ENCODE measurements at regions not wholly inside any gene's neighbourhood (a gene's known extent, or its start where the extent isn't known, plus 50 kb on each side); places are given as distances from the start of the nearest gene placed in this dataset.

DNA sequence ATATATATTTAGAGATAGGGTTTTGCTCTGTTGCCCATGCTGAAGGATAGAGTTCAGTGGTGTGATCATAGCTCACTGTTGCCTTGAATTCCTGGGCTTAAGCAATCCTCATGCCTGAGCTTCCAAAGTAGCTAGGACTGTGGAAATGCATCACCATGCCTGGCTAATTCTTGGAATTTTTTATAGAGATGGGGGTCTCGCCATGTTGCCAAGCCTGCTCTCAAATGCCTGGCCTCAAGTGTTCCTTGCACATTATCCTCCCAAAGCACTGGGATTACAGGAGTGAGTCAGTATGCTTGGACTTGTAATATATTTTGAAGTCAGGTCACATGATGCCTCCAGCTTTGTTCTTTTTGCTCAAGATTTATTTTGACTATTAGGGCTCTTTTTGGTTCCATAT is 178.0 kb downstream of the RPAP3 start:
- no peaks in the 10 kb centered on the region for H3K27me3 ChIP-seq (ENCODE audit: insufficient read depth, low read length)
- no peaks in the 10 kb centered on the region for H3K4me1 ChIP-seq (ENCODE audit: insufficient read depth, low read length)
- H3K36me3 ChIP-seq (ENCODE audit: insufficient read depth, low read depth, low read length) = no peaks in the 10 kb centered on the region
- H3K27ac ChIP-seq (ENCODE audit: low read length) = no peak overlapping the region
- no peak overlapping the region for H3K9ac ChIP-seq (ENCODE audit: low read depth, low read length)
- H3K9me3 ChIP-seq (ENCODE audit: insufficient read depth, low read depth, low read length) = peaks cover 9% of the 10 kb centered on the region
- H3K4me3 ChIP-seq (ENCODE audit: low read length) = no peak overlapping the region

DNA sequence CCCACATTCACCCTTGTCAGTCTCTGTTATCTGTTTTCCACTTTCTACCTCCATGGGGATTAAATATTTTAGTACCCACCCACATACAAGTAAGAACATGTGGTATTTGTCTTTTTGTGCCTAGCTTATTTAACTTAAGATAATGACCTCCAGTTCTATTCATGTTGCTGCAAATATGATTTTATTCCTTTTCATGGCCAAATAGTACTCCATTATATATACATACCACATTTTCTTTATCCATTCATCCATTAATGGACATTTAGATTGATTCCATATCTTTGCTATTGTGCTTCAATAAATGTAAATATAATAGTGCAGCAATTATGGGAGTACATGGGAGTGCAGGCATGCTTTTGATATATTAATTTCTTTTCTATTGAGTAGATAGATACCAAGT is 185.8 kb downstream of the RPAP3 start:
- Histone ChIP-seq H3K27ac (ENCODE audit: low read length) (no peak overlapping the region), H3K4me3 (ENCODE audit: low read length) (no peak overlapping the region), H3K4me1 (ENCODE audit: insufficient read depth, low read length) (no peaks in the 10 kb centered on the region), H3K9ac (ENCODE audit: low read depth, low read length) (no peak overlapping the region), H3K27me3 (ENCODE audit: insufficient read depth, low read length) (no peaks in the 10 kb centered on the region), H3K9me3 (ENCODE audit: insufficient read depth, low read depth, low read length) (peaks cover 37% of the 10 kb centered on the region), H3K36me3 (ENCODE audit: insufficient read depth, low read depth, low read length) (no peaks in the 10 kb centered on the region)

DNA sequence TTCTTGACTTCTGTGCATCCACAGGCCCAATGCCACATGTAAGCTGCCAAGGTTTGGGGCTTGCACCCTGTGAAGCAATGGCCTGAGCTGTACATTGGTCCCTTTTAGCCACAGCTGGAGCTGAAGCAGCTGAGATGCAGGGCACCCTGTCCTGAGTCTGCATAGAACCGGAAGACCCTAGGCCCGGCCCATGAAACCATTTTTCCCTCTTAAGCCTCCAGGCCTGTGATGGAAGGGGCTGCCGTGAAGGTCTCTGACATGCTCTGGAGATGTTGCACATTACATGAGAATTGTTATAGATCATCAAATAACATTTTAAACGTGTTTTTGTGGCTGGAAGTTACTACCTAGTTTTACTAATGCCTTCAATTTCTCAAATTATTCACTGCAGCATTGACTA is 188.7 kb downstream of the RPAP3 start:
- Histone ChIP-seq H3K36me3 (ENCODE audit: insufficient read depth, low read depth, low read length) (no peaks in the 10 kb centered on the region), H3K4me3 (ENCODE audit: low read length) (no peak overlapping the region), H3K9ac (ENCODE audit: low read depth, low read length) (no peak overlapping the region), H3K9me3 (ENCODE audit: insufficient read depth, low read depth, low read length) (peaks cover 54% of the 10 kb centered on the region), H3K4me1 (ENCODE audit: insufficient read depth, low read length) (no peaks in the 10 kb centered on the region), H3K27ac (ENCODE audit: low read length) (no peak overlapping the region), H3K27me3 (ENCODE audit: insufficient read depth, low read length) (no peaks in the 10 kb centered on the region)

DNA sequence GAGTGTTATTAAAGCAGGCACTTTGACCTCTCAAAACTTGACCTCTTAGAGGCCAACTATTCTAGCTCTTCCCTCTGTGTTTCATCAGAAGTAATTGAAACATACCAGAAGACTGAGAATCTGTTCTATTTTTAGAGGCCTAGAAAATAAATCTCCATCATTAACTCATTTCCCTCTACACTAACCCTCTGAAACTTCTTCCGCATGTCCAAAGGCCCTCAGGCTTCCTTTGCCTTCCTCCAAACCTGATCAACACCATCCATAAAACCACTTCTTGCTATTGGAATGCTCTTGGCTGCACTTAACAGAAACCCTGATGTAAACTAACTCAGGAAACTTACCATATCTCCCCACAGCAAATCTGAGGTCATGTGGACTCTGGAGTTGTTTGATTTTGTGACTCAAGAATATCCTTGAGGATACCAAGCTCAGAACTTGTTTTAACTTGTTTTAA is 196.4 kb downstream of the RPAP3 start:
- no peak overlapping the region for H3K27ac ChIP-seq (ENCODE audit: low read length)
- H3K4me1 ChIP-seq (ENCODE audit: insufficient read depth, low read length) = no peaks in the 10 kb centered on the region
- no peaks in the 10 kb centered on the region for H3K27me3 ChIP-seq (ENCODE audit: insufficient read depth, low read length)
- H3K9ac ChIP-seq (ENCODE audit: low read depth, low read length) = no peak overlapping the region
- H3K36me3 ChIP-seq (ENCODE audit: insufficient read depth, low read depth, low read length) = no peaks in the 10 kb centered on the region
- no peak overlapping the region for H3K4me3 ChIP-seq (ENCODE audit: low read length)
- H3K9me3 ChIP-seq (ENCODE audit: insufficient read depth, low read depth, low read length) = peaks cover 11% of the 10 kb centered on the region

DNA sequence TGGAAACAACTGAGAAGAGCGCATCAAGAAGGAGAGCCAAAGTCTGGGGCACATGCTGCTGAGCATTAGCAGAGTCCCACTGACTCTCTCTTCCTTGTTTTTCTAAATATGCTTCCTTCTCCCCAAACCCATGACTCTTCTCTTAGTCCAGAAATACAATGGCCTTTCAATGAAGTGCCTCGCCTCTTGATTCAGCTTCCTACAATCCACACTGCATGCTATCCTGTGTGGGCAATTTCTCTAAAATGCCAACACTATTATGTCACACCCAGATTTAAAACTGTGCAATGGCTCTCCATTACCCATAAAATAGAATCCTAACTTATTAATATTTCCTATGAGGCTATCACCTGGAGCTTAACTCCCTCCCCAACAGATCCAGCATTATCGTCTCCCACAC is 198.6 kb downstream of the RPAP3 start:
- no peak overlapping the region for H3K9ac ChIP-seq (ENCODE audit: low read depth, low read length)
- H3K4me1 ChIP-seq (ENCODE audit: insufficient read depth, low read length) = no peaks in the 10 kb centered on the region
- no peaks in the 10 kb centered on the region for H3K9me3 ChIP-seq (ENCODE audit: insufficient read depth, low read depth, low read length)
- H3K27me3 ChIP-seq (ENCODE audit: insufficient read depth, low read length) = no peaks in the 10 kb centered on the region
- H3K27ac ChIP-seq (ENCODE audit: low read length) = no peak overlapping the region
- no peak overlapping the region for H3K4me3 ChIP-seq (ENCODE audit: low read length)
- no peaks in the 10 kb centered on the region for H3K36me3 ChIP-seq (ENCODE audit: insufficient read depth, low read depth, low read length)

DNA sequence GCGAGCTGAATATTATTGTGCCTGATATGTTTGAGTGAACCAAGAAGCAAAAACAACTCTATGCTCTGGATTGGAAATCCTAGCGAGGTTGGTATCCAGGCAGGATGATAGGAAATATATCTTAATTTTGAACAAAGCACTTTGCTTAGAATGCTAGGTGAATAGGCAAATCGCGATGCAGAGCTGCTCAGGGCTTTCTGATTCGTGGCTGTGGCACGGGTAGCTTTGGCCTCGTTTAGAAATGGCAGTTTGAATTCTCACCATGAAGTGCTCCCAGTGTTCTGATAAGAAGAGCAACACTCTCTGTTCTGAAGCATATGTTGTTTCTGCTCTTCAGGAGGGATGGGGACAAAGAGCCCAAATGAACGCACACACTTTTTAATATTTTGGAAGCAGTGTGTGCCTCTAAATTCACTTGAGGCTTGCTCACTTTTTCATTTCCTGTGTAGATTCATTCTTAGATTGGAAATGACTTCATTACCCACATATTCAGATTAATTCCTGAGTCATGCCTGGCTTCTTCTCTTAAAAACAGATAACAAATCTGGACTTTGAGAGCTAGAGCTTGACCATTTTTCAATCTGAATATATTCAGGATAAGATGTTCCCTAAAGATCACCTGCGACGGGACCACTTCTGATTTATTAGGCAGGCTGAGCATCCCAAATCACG is 200.9 kb downstream of the RPAP3 start:
- H3K9ac ChIP-seq (ENCODE audit: low read depth, low read length) = no peak overlapping the region
- H3K27me3 ChIP-seq (ENCODE audit: insufficient read depth, low read length) = no peaks in the 10 kb centered on the region
- H3K4me1 ChIP-seq (ENCODE audit: insufficient read depth, low read length) = no peaks in the 10 kb centered on the region
- H3K36me3 ChIP-seq (ENCODE audit: insufficient read depth, low read depth, low read length) = no peaks in the 10 kb centered on the region
- no peaks in the 10 kb centered on the region for H3K9me3 ChIP-seq (ENCODE audit: insufficient read depth, low read depth, low read length)
- no peak overlapping the region for H3K27ac ChIP-seq (ENCODE audit: low read length)
- no peak overlapping the region for H3K4me3 ChIP-seq (ENCODE audit: low read length)

DNA sequence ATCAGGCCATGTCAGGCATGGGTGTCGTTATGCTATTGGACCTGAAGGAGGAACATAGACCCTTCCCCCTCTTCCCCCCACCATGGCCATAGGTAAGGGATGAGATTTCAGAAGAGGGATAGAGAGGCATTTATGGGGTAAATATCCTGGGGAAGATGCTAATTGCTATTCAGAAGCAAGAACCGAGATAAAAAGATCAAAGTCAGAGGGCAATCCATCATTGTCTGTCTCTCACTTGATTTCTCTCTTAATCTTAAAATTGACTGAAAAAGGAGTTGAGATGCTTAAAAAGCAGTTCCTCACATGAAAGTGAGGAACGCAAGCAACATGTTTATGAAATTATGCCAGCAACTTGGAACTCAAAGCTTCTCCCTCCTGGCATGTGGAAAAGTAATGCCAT is 212.0 kb downstream of the RPAP3 start:
- no peak overlapping the region for H3K9ac ChIP-seq (ENCODE audit: low read depth, low read length)
- H3K4me1 ChIP-seq (ENCODE audit: insufficient read depth, low read length) = no peaks in the 10 kb centered on the region
- no peaks in the 10 kb centered on the region for H3K36me3 ChIP-seq (ENCODE audit: insufficient read depth, low read depth, low read length)
- no peaks in the 10 kb centered on the region; the same call in 1 of the 2 replicates for H3K9me3 ChIP-seq (ENCODE audit: insufficient read depth, low read depth, low read length)
- no peak overlapping the region for H3K4me3 ChIP-seq (ENCODE audit: low read length)
- H3K27ac ChIP-seq (ENCODE audit: low read length) = no peak overlapping the region
- no peaks in the 10 kb centered on the region for H3K27me3 ChIP-seq (ENCODE audit: insufficient read depth, low read length)

DNA sequence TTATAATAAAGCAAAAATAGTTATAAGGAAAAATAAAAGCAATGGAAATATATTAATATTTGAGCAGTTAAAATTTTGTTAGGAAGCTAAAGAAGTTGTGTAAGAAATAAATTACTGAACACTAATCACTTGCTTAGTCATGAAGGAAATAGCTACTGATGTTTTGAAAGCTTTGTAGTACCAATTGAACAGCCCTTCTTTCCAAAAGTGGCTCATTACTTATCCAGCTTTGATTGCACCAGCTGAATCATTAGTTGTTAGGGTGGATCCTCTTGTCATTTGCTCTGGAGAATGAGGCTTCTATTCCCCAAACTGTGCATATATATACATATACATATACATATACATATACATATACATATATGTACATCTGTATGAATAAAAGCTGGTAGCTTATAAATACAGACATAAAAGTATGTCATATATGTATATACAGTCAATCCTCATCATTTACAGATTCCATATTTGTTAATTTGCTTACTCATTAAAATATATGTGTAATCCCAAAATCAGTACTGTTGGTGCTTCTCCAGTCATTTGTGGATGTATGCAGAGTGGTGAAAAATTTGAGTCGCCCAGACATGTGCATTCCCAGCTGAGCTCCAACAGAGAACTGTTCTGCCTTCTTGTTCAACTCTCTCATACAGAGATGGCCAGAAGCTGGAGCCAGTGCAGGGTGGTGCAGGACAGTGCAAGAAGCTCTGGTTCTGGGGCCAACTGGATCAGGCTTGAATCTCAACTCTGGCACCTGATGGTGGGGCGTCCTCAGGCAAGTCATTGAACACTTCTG is 214.1 kb downstream of the RPAP3 start:
- Histone ChIP-seq H3K9me3 (ENCODE audit: insufficient read depth, low read depth, low read length) (peaks cover 8% of the 10 kb centered on the region; the same call in 1 of the 2 replicates), H3K27ac (ENCODE audit: low read length) (no peak overlapping the region), H3K4me3 (ENCODE audit: low read length) (no peak overlapping the region), H3K9ac (ENCODE audit: low read depth, low read length) (no peak overlapping the region), H3K4me1 (ENCODE audit: insufficient read depth, low read length) (no peaks in the 10 kb centered on the region), H3K36me3 (ENCODE audit: insufficient read depth, low read depth, low read length) (no peaks in the 10 kb centered on the region), H3K27me3 (ENCODE audit: insufficient read depth, low read length) (no peaks in the 10 kb centered on the region)

DNA sequence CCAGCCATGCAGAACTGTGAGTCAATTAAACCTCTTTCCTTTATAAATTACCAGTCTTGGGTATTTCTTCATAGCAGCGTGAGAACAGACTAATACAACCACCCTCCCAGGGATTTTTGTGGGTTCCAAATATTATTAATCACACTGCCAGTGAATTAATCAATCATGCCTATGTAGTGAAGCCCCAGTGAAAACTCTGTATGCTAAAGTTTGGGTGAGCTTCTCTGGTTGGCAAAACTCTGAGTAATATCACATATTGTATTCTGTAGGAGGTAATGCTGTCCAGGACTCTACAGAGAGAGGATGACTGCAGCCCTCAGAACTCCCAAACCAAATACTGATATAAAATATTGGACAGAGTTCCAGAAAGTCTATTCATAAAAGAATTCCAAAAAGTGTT is 216.9 kb downstream of the RPAP3 start:
- Histone ChIP-seq H3K36me3 (ENCODE audit: insufficient read depth, low read depth, low read length) (no peaks in the 10 kb centered on the region), H3K4me3 (ENCODE audit: low read length) (no peak overlapping the region), H3K27me3 (ENCODE audit: insufficient read depth, low read length) (no peaks in the 10 kb centered on the region), H3K27ac (ENCODE audit: low read length) (no peak overlapping the region), H3K4me1 (ENCODE audit: insufficient read depth, low read length) (no peaks in the 10 kb centered on the region), H3K9me3 (ENCODE audit: insufficient read depth, low read depth, low read length) (peaks cover 8% of the 10 kb centered on the region; the same call in 1 of the 2 replicates), H3K9ac (ENCODE audit: low read depth, low read length) (no peak overlapping the region)

DNA sequence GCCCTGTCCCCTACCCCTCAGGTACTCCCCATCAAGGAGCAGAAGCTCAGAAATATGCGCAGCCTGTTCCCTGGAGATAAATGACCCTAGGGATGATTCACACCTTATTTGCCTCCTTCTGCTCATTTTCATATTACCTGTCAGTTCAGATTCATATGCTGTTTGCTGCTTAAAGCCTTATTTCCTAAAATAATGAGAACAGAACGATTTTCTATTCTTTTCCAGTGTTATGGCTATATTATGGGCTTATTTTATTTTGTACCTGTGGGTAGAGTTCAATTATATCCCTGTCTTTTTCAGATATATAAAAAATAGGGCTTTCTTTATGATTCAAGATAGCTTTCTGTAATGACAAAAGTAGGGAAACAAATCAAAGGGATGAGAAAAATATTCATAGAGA is 224.8 kb downstream of the RPAP3 start:
- H3K4me3 ChIP-seq (ENCODE audit: low read length) = no peak overlapping the region
- H3K36me3 ChIP-seq (ENCODE audit: insufficient read depth, low read depth, low read length) = no peaks in the 10 kb centered on the region
- no peaks in the 10 kb centered on the region for H3K27me3 ChIP-seq (ENCODE audit: insufficient read depth, low read length)
- no peaks in the 10 kb centered on the region for H3K4me1 ChIP-seq (ENCODE audit: insufficient read depth, low read length)
- H3K9me3 ChIP-seq (ENCODE audit: insufficient read depth, low read depth, low read length) = peaks cover under 1% of the 10 kb centered on the region; the same call in 1 of the 2 replicates
- H3K9ac ChIP-seq (ENCODE audit: low read depth, low read length) = no peak overlapping the region
- H3K27ac ChIP-seq (ENCODE audit: low read length) = no peak overlapping the region

DNA sequence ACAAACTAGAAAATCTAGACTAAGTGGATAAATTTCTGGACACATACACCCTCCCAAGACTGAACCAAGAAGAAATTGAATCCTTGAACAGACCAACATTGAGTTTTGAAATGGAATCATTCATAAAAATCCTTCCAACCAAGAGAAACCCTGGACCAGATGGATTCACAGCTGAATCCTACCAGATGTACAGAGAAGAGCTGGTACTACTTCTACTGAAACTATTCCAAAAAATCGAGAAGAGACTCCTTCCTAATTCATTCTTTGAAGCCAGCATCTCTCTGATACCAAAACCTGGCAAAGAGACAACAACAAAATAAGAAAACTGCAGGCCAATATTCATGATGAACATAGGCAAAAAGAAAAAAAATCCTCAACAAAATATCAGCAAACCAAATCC is 227.4 kb downstream of the RPAP3 start:
- no peak overlapping the region for H3K9ac ChIP-seq (ENCODE audit: low read depth, low read length)
- H3K27ac ChIP-seq (ENCODE audit: low read length) = no peak overlapping the region
- H3K9me3 ChIP-seq (ENCODE audit: insufficient read depth, low read depth, low read length) = peaks cover 19% of the 10 kb centered on the region; the same call in 1 of the 2 replicates
- no peak overlapping the region for H3K4me3 ChIP-seq (ENCODE audit: low read length)
- no peaks in the 10 kb centered on the region for H3K27me3 ChIP-seq (ENCODE audit: insufficient read depth, low read length)
- H3K4me1 ChIP-seq (ENCODE audit: insufficient read depth, low read length) = no peaks in the 10 kb centered on the region
- no peaks in the 10 kb centered on the region for H3K36me3 ChIP-seq (ENCODE audit: insufficient read depth, low read depth, low read length)

DNA sequence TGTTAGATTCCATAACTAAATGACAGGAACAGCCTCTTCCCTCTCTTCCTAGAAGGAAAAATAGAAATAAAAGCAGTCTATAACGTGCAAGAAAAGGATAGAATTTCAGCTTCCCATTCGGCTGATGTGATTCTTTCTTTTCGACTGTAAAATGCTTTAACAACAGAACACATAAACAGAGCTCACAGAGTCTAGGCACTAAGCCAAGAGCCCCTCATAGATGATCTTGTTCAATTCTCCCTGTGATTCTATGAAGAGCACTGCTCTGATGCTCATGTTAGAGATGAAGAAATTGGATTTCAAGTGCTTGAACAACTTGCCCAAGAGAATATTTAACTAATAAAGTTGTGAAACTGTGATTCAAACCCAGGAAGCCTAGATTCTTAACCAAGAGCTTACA is 232.7 kb downstream of the RPAP3 start:
- Histone ChIP-seq H3K4me1 (ENCODE audit: insufficient read depth, low read length) (no peaks in the 10 kb centered on the region), H3K27me3 (ENCODE audit: insufficient read depth, low read length) (no peaks in the 10 kb centered on the region), H3K4me3 (ENCODE audit: low read length) (no peak overlapping the region), H3K9me3 (ENCODE audit: insufficient read depth, low read depth, low read length) (peaks cover 25% of the 10 kb centered on the region), H3K9ac (ENCODE audit: low read depth, low read length) (no peak overlapping the region), H3K36me3 (ENCODE audit: insufficient read depth, low read depth, low read length) (no peaks in the 10 kb centered on the region), H3K27ac (ENCODE audit: low read length) (no peak overlapping the region)
